ENCODE measurements at regions not wholly inside any gene's neighbourhood (a gene's known extent, or its start where the extent isn't known, plus 50 kb on each side); places are given as distances from the start of the nearest gene placed in this dataset.

GRCh38 chr2:221817878-221818277 is 245.8 kb upstream of the EPHA4 start:
- TF ChIP-seq ZSCAN31 (CRISPR knock-in tag; IDR thresholded peaks at IDR 0.05; ENCODE audit: low read depth) (no peak), MYNN (CRISPR knock-in tag; IDR thresholded peaks at IDR 0.05; ENCODE audit: low read depth) (no peak), ZNF660 (CRISPR knock-in tag; IDR thresholded peaks at IDR 0.05; ENCODE audit: borderline replicate concordance, low read depth) (no peak), BRF2 (CRISPR knock-in tag; IDR thresholded peaks at IDR 0.05) (no peak)

Measured in HepG2 (cell line).